ENCODE measurements at regions not wholly inside any gene's neighbourhood (a gene's known extent, or its start where the extent isn't known, plus 50 kb on each side); places are given as distances from the start of the nearest gene placed in this dataset.

DNA sequence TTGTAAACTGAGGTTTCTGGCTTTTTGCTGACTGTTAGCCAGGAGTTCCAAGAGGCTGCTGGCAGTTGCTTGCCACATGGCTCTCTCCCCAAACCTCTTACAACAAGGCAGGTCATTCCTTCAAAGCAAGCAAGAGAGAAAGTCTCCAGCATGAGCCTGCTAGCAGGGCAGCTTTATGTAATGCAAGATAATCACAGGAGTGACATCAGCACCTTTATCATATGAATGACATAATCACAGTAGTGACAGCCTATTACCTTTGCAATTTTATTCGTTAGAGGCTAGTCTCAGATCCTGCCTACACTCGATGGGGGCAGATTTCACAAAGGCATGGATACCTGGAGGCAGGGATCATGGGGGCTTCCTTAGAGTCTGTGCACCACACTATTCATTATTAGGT, 79.5 kb upstream of the KCNJ16 start:
- Mint-ChIP-seq H3K4me1 (no peaks in the 10 kb centered on the region), H3K9me3 (peaks cover 0 to 5% (median 0%) of the 10 kb centered on the region in 7 donors), H3K36me3 (no peaks in the 10 kb centered on the region), H3K4me3 (no peak overlapping the region), H3K27ac (no peak overlapping the region), H3K27me3 (no peaks in the 10 kb centered on the region)
- DNase-seq = no peak
- no peak for ATAC-seq (ENCODE audit: low read depth in 2 of 2)

DNA sequence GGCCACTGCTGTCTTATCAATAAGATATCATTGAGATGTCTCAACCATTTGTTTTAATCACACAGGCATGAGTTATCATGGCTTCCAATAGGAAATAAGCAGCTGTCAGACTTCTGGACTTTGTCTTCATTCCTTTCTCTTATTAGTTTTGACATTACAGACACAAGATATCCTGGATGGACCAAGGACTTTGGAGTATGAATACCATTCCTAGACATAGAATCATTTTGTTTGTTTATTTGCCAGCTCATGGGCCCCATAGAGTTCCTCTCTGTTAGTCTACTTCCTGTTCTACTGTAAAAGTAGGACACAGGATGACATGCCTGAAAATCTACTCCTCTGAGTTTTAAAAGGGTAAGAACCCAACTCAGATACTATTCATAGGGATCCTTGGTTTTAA, 77.7 kb upstream of the KCNJ16 start:
- Mint-ChIP-seq H3K27me3 (no peaks in the 10 kb centered on the region), H3K4me1 (no peaks in the 10 kb centered on the region), H3K27ac (no peak overlapping the region), H3K36me3 (no peaks in the 10 kb centered on the region), H3K4me3 (no peak overlapping the region), H3K9me3 (peaks cover 0 to 5% (median 0%) of the 10 kb centered on the region in 7 donors)
- DNase-seq = no peak
- ATAC-seq (ENCODE audit: low read depth in 2 of 2) = no peak

DNA sequence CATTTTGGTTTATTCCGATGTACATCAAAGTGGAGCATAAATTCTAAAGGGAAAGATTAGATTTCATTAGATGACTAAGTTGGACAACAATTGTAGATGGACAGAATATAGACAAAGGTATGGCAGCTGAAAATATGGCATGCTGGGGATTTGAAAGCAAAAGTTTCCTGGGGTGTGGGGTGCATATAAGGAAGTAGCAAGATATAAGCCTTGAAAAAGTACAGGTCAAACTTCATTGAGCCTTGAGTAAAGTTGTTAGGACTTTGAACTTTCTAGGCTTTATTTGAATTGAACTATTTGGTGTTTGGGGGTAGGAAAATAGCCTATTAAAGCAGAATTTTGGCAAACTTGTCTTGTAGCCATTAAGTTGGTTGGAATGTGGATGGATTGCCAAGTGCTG, 75.8 kb upstream of the KCNJ16 start:
- no peaks in the 10 kb centered on the region for H3K4me1 Mint-ChIP-seq
- ATAC-seq (ENCODE audit: low read depth in 2 of 2) = no peak
- H3K9me3 Mint-ChIP-seq = peaks cover 0 to 4% (median 0%) of the 10 kb centered on the region in 7 donors
- H3K27ac Mint-ChIP-seq = no peak overlapping the region
- no peaks in the 10 kb centered on the region for H3K36me3 Mint-ChIP-seq
- no peaks in the 10 kb centered on the region for H3K27me3 Mint-ChIP-seq
- no peak for DNase-seq
- no peak overlapping the region for H3K4me3 Mint-ChIP-seq

DNA sequence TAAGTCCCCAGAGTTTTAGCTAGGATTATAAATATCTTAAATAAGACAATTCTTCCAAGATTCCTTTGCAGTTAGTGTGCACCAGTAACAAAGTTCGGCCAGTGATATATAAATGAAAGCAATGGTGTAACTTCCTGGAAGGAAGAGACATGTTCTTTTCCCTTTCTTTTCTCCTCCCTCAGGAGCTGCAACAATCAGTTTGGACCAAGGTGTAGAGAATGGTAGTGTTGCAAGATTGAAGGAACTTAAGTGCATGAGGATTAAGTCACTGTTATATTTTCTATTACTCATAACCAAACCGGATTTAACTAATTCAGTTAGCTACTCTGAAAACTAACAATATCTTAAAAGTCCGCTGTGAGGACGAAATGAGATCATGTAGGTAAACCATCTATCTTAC, 68.9 kb upstream of the KCNJ16 start:
- H3K9me3 Mint-ChIP-seq = peaks cover 0 to 4% (median 0%) of the 10 kb centered on the region in 7 donors
- H3K4me1 Mint-ChIP-seq = no peaks in the 10 kb centered on the region
- H3K27ac Mint-ChIP-seq = no peak overlapping the region
- DNase-seq (no peak), ATAC-seq (ENCODE audit: low read depth in 2 of 2) (no peak)
- H3K27me3 Mint-ChIP-seq = no peaks in the 10 kb centered on the region
- H3K36me3 Mint-ChIP-seq = no peaks in the 10 kb centered on the region
- H3K4me3 Mint-ChIP-seq = no peak overlapping the region

DNA sequence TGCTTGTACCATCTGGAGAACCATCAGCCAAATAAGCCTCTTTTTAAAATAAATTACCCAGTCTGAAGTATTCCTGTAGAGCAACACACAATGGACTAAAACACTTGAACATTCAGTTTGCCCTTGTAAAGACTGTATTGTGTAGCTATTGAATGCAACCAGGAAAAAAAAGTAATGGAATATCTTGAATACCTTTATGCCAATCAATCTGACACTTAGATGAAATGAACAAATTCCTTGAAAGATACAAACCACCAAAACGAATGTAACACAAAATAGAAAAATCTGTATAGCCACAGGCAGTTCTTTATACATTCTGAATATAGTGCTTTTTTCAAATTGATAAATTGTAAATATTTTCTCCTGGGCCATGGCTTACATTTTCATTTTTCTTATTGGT, 63.3 kb upstream of the KCNJ16 start:
- no peaks in the 10 kb centered on the region for H3K36me3 Mint-ChIP-seq
- H3K9me3 Mint-ChIP-seq = no peaks in the 10 kb centered on the region
- no peak for DNase-seq
- no peaks in the 10 kb centered on the region for H3K4me1 Mint-ChIP-seq
- ATAC-seq (ENCODE audit: low read depth in 2 of 2) = no peak
- H3K4me3 Mint-ChIP-seq = no peak overlapping the region
- H3K27ac Mint-ChIP-seq = no peak overlapping the region
- H3K27me3 Mint-ChIP-seq = no peaks in the 10 kb centered on the region

DNA sequence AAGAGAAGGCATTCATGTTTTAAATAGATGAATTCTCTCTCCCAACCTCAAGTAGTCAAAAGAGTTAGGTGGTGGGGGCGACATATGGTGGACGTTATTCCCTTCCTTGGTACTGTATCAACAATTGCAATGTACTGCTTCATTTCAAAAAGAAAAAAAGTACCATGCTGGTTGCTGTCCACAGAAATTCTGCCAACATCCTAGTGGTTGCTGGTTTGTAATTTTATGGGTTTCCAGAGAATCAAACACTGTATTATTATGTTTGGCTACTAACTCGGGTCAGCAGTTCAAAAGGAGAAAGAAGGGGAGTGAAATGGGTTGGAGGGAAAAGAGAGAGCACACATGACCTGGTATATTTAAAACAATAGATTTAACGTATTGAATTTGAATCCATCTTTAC, 61.1 kb upstream of the KCNJ16 start:
- no peak for ATAC-seq (ENCODE audit: low read depth in 2 of 2)
- H3K27ac Mint-ChIP-seq = no peak overlapping the region
- H3K36me3 Mint-ChIP-seq = no peaks in the 10 kb centered on the region

DNA sequence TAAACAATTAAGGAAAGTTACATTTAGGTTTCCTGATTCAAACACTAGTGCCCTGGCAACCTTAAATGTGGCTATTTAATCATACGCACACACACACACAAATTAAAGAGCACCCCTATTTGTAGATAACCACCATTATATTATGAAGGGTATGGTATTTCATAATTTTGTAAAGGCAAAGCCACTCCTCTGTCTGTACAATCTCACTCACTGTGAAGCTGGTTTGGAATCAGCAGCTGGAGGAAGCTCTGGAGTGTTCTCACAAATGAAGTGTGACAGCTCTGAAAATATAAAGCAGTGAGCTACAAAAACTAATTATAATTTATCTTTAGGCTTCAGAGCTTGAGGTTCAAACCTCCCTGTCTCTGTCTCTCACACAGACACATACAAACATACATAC, 57.9 kb upstream of the KCNJ16 start:
- no peak for ATAC-seq (ENCODE audit: low read depth in 2 of 2)
- no peak overlapping the region for H3K27ac Mint-ChIP-seq

More for the DNA sequence above, 61.1 kb upstream of the KCNJ16 start:
- Mint-ChIP-seq H3K27me3 (no peaks in the 10 kb centered on the region), H3K4me1 (no peaks in the 10 kb centered on the region), H3K4me3 (no peak overlapping the region), H3K9me3 (no peaks in the 10 kb centered on the region)
- DNase-seq = no peak

DNA sequence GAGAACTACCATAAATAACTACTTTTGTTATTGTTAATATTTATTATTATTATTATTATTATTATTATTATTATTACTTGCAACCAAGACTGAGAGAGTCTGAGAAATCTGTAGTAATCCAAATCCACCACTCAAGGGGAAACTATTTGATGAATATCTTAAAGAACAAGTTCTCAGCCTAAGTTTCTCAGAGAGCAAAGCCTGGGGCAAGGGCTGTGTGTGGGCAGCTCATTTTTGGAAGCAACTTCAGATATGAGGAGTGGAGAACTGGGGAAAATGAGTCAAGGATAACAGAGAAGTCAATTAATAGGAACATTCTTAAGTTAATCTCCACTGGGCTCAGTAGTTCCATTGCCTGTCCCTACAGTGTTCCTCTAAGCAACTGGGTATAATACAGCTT, 57.1 kb upstream of the KCNJ16 start:
- H3K9me3 Mint-ChIP-seq = no peaks in the 10 kb centered on the region
- no peak overlapping the region for H3K27ac Mint-ChIP-seq
- no peak for DNase-seq
- H3K27me3 Mint-ChIP-seq = no peaks in the 10 kb centered on the region
- no peak for ATAC-seq (ENCODE audit: low read depth in 2 of 2)
- H3K4me3 Mint-ChIP-seq = no peak overlapping the region
- H3K4me1 Mint-ChIP-seq = no peaks in the 10 kb centered on the region
- no peaks in the 10 kb centered on the region for H3K36me3 Mint-ChIP-seq

More for the DNA sequence above, 57.9 kb upstream of the KCNJ16 start:
- no peak for DNase-seq
- H3K4me3 Mint-ChIP-seq = no peak overlapping the region
- H3K4me1 Mint-ChIP-seq = no peaks in the 10 kb centered on the region
- H3K27me3 Mint-ChIP-seq = no peaks in the 10 kb centered on the region
- no peaks in the 10 kb centered on the region for H3K36me3 Mint-ChIP-seq
- no peaks in the 10 kb centered on the region for H3K9me3 Mint-ChIP-seq

DNA sequence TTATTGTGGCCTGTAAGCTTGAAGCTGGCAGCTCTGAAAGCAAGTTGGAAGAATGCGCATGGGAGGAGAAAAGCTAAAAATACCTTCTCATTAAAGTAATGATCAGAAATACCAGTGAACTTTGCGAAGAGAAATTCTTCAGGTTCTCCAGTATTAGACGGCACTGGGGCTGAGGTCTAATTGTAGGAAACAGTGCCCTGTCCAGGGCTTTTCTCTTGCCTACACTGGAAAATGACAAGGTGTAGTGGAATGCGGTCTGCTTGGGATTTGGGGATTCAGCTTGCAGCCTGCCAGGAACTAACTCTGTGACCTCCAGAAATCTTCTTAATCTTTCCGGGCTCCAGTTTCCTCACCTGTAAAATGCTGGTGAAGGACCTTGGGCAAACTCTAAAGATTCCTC, 53.3 kb upstream of the KCNJ16 start:
- Mint-ChIP-seq H3K4me1 (no peaks in the 10 kb centered on the region), H3K36me3 (no peaks in the 10 kb centered on the region), H3K9me3 (no peaks in the 10 kb centered on the region), H3K27ac (no peak overlapping the region), H3K27me3 (no peaks in the 10 kb centered on the region), H3K4me3 (no peak overlapping the region)
- DNase-seq = no peak
- no peak for ATAC-seq (ENCODE audit: low read depth in 2 of 2)

DNA sequence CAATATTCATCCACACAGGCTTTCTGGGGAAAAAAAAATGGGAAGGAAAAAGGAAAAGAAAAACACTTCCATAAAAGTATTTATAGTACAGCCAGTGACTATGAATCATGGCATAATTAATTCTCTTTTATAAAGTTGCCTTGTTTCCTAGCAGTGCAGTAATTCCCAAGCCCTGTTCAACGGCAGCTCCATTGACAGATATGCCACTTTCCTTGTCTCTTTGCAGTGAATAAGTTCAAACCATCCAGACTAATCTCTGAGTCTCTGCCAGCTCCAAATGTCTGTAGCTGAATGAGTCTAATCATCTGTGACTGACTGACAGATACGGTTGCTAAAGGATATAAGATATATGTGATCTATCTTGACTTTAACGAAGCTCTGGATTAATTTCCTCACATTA, 52.9 kb upstream of the KCNJ16 start:
- H3K27me3 Mint-ChIP-seq = no peaks in the 10 kb centered on the region

DNA sequence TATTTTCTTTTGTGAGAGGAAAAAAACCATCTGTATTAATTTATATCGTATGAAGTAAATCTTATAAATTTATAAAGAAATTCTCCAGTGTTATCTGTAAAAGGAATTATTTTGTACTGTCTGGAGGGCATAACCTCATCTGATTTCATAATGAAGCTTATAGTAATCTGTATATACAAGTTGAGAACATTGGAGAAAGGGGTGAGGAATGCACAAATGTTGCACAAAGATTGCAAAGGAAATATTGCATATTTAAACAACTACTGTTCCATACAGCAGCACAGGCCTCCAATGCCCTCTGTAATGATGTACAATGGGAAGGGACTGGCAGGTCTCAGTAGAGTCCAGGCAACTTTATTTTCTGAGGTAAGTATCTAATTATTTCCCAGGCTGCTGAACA, 50.8 kb upstream of the KCNJ16 start:
- peaks cover 0 to 5% (median 0%) of the 10 kb centered on the region in 7 donors for H3K9me3 Mint-ChIP-seq
- no peak for DNase-seq
- H3K4me3 Mint-ChIP-seq = no peak overlapping the region
- ATAC-seq (ENCODE audit: low read depth in 2 of 2) = no peak
- no peak overlapping the region for H3K27ac Mint-ChIP-seq
- H3K36me3 Mint-ChIP-seq = no peaks in the 10 kb centered on the region
- H3K27me3 Mint-ChIP-seq = no peaks in the 10 kb centered on the region
- H3K4me1 Mint-ChIP-seq = no peaks in the 10 kb centered on the region

More for the DNA sequence above, 52.9 kb upstream of the KCNJ16 start:
- no peak for DNase-seq
- no peaks in the 10 kb centered on the region for H3K9me3 Mint-ChIP-seq
- H3K4me3 Mint-ChIP-seq = no peak overlapping the region
- no peaks in the 10 kb centered on the region for H3K4me1 Mint-ChIP-seq
- H3K36me3 Mint-ChIP-seq = no peaks in the 10 kb centered on the region
- no peak overlapping the region for H3K27ac Mint-ChIP-seq
- ATAC-seq (ENCODE audit: low read depth in 2 of 2) = no peak

All from naive B cell (primary cell).